Lower lobe of right lung (tissue), 2 donors: ENCODE measurements at regions not wholly inside any gene's neighbourhood (a gene's known extent, or its start where the extent isn't known, plus 50 kb on each side); places are given as distances from the start of the nearest gene placed in this dataset.

Source experiments
- ATAC-seq, 2 donors: fragments of 200-7000 bp; cut with Tn5 transposase; one replicate each; pipeline ENCODE4 v1.9.1; 2020 to 2022; ENCODE audit warnings: mild to moderate bottlenecking in 2 of 2, moderate library complexity in 2 of 2
- DNase-seq: peaks from one replicate; pipeline ENCODE4 v3.0.0-alpha.2; 2020
- H3K27ac ChIP-seq: fragments of 200-600 bp; one replicate; pipeline ENCODE4 v1.8.0; 2022
- H3K27me3 ChIP-seq: fragments of 200-600 bp; one replicate; pipeline ENCODE4 v1.8.0; 2022; ENCODE audit warnings: low read depth
- H3K36me3 ChIP-seq: fragments of 200-600 bp; one replicate; pipeline ENCODE4 v1.8.0; 2022; ENCODE audit warnings: mild to moderate bottlenecking
- H3K4me1 ChIP-seq: fragments of 200-600 bp; one replicate; pipeline ENCODE4 v1.8.0; 2022
- H3K4me3 ChIP-seq: fragments of 200-600 bp; one replicate; pipeline ENCODE4 v1.8.0; 2022; ENCODE audit warnings: mild to moderate bottlenecking
- H3K9me3 ChIP-seq: fragments of 200-600 bp; one replicate; pipeline ENCODE4 v1.8.0; 2022
- CTCF ChIP-seq: fragments of 200-600 bp; IDR thresholded peaks from one replicate; pipeline ENCODE4 v1.8.0; 2022; ENCODE audit warnings: antibody characterized with exemption, mild to moderate bottlenecking
- intact Hi-C: fragments of 100-400 bp; cut with DNase I; formaldehyde crosslinking; loops from one replicate; pipeline ENCODE4 v1.11.0; 2022
- donor health status: DM: no; HTN: yes; CAD: no; lungs with severe emphysema.

DNA sequence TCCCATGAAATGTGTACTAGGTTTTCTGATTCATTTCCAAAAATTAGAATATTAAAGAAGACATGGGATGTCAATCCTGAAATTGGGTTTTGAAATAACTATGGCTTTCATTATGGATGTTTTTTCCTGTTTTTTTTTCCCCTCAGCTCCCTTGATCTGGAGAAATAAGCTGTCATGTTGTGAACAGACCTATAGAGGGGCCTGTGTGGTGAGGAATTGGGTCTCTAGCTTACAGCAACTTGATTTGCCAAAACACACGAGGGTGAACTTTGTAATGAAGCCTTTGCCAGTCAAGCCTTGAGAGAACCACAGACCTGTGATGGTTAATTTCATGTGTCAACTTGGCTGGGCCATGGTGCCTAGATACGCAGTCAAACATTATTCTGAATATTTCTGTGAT lies 2413.6 kb downstream of the PCDH7 start:
- Histone ChIP-seq H3K4me1 (no peaks in the 10 kb centered on the region), H3K36me3 (no peaks in the 10 kb centered on the region), H3K27me3 (no peaks in the 10 kb centered on the region), H3K27ac (no peak overlapping the region), H3K4me3 (no peak overlapping the region), H3K9me3 (no peaks in the 10 kb centered on the region)
- no peak for DNase-seq
- intact Hi-C loops = no loop called here
- no peak for TF ChIP-seq CTCF
- no peak for ATAC-seq

DNA sequence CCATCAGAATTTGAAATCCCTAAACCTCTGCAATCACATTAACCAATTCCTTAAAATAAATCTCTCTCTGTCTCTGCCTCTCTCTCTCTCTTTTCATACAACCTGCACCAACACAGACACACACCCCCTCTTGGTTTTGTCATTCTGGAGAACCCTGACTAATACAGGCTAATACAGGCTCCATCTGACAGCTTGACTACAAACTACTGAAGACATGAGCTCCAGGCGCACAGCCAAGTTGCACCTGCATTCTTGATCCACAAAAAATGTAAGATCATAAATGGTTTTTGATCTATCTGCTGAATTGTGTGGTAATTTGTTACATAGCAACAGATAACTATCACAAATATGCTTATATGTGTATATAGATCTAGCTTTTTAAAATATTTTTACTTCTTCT lies 2414.2 kb downstream of the PCDH7 start:
- no peaks in the 10 kb centered on the region for H3K4me1 ChIP-seq
- no peak overlapping the region for H3K27ac ChIP-seq
- ATAC-seq = no peak
- H3K4me3 ChIP-seq = no peak overlapping the region
- no peaks in the 10 kb centered on the region for H3K9me3 ChIP-seq
- DNase-seq = no peak
- no peak for TF ChIP-seq CTCF
- no peaks in the 10 kb centered on the region for H3K27me3 ChIP-seq
- no peaks in the 10 kb centered on the region for H3K36me3 ChIP-seq
- intact Hi-C loops = no loop called here

- no peak for DNase-seq
- Histone ChIP-seq H3K9me3 (no peaks in the 10 kb centered on the region), H3K27ac (no peak overlapping the region), H3K36me3 (no peaks in the 10 kb centered on the region), H3K4me1 (no peaks in the 10 kb centered on the region), H3K27me3 (no peaks in the 10 kb centered on the region), H3K4me3 (no peak overlapping the region)
- ATAC-seq = no peak
- intact Hi-C loops = no loop called here
- TF ChIP-seq CTCF = no peak
These were observed 2429.7 kb downstream of the PCDH7 start for GRCh38 chr4:33149658-33150524.

- Histone ChIP-seq H3K4me1 (no peaks in the 10 kb centered on the region), H3K4me3 (no peak overlapping the region), H3K9me3 (no peaks in the 10 kb centered on the region), H3K27me3 (no peaks in the 10 kb centered on the region), H3K36me3 (no peaks in the 10 kb centered on the region), H3K27ac (no peak overlapping the region)
- no peak for DNase-seq
- ATAC-seq = no peak
- no peak for TF ChIP-seq CTCF
- intact Hi-C loops = no loop called here
These were observed 2430.3 kb downstream of the PCDH7 start for GRCh38 chr4:33150525-33150910.

GRCh38 chr4:33160126-33160525 lies 2440.0 kb downstream of the PCDH7 start:
- H3K9me3 ChIP-seq = no peaks in the 10 kb centered on the region
- H3K4me3 ChIP-seq = no peak overlapping the region
- no peak overlapping the region for H3K27ac ChIP-seq
- intact Hi-C loops = no loop called here
- peak in 1 of 2 donors; percentile 35 for ATAC-seq
- no peaks in the 10 kb centered on the region for H3K36me3 ChIP-seq
- no peaks in the 10 kb centered on the region for H3K27me3 ChIP-seq
- no peaks in the 10 kb centered on the region for H3K4me1 ChIP-seq
- TF ChIP-seq CTCF = peak; percentile 22
- DNase-seq = no peak
